ENCODE measurements at regions not wholly inside any gene's neighbourhood (a gene's known extent, or its start where the extent isn't known, plus 50 kb on each side); places are given as distances from the start of the nearest gene placed in this dataset.

DNA sequence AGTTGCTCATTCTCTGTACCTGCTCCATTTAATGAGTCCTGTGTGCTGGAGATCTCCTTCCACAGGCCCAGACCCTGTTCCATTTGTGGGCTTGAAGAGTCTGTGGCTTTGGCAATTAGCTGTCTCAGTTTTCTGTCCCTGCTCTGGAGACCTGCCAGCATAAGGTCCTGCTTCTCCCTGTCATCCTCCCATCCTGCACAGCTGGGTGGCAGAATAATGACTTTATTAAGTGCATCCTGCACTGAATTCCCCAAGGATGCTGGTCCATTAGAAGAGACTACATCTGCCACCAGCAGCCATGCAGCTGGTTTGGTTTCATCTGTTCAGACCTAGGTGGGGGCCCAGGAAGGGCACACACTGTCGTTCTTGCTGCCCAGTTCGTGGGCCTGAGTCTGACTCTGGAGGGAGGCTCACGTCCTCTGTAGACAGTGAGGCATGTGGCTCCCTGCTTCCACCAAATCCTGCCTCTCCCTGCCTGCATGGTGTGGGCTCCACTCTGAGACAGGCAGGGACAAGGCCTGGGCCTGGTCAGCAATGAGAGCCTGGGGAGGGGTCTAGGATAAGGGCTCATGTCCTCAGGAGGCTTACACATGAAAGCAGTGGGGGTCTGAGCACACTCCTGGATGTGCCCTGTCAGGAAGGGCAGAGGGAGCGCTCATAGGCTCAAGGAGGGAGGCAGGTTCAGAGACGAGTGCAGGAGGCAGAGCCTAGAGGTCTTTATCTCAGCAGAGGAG is 78.4 kb upstream of the PRR23E start:
- TF ChIP-seq CTCF (conservative IDR thresholded peaks at IDR 0.05; ENCODE audit: low read depth, low read length) (no peak), EZH2 (IDR thresholded peaks at IDR 0.05; ENCODE audit: borderline replicate concordance, low read depth, low read length, poor library complexity, severe bottlenecking) (no peak)
